ENCODE measurements at regions not wholly inside any gene's neighbourhood (a gene's known extent, or its start where the extent isn't known, plus 50 kb on each side); places are given as distances from the start of the nearest gene placed in this dataset.

GRCh38 chr2:200052627-200053026, 97.2 kb downstream of the MAIP1 start:
- Histone ChIP-seq H3K36me3 (no peaks in the 10 kb centered on the region), H3K27ac (no peak overlapping the region), H3K4me1 (ENCODE audit: low read depth) (no peaks in the 10 kb centered on the region), H3K4me3 (no peak overlapping the region), H3K9me3 (ENCODE audit: low read depth) (no peaks in the 10 kb centered on the region), H3K27me3 (no peaks in the 10 kb centered on the region)
- TF ChIP-seq CTCF (IDR thresholded peaks at IDR 0.05; ENCODE audit: low read depth, low read length): no peak
- no peak for DNase-seq (ENCODE audit: low read depth in 1 of 2, low spot score in 1 of 2)

GRCh38 chr2:200054681-200055468, 99.5 kb downstream of the MAIP1 start:
- no peaks in the 10 kb centered on the region for H3K9me3 ChIP-seq (ENCODE audit: low read depth)
- H3K4me1 ChIP-seq (ENCODE audit: low read depth): no peaks in the 10 kb centered on the region
- TF ChIP-seq CTCF (IDR thresholded peaks at IDR 0.05; ENCODE audit: low read depth, low read length): peak; percentile 13
- peak in 1 of 2 donors; percentile 4 for DNase-seq (ENCODE audit: low read depth in 1 of 2, low spot score in 1 of 2)
- H3K27me3 ChIP-seq: no peaks in the 10 kb centered on the region
- H3K4me3 ChIP-seq: no peak overlapping the region
- H3K36me3 ChIP-seq: no peaks in the 10 kb centered on the region
- no peak overlapping the region for H3K27ac ChIP-seq

- no peaks in the 10 kb centered on the region for H3K36me3 ChIP-seq
- TF ChIP-seq CTCF (IDR thresholded peaks at IDR 0.05; ENCODE audit: low read depth, low read length): no peak
- H3K27ac ChIP-seq: no peak overlapping the region
- no peaks in the 10 kb centered on the region for H3K4me1 ChIP-seq (ENCODE audit: low read depth)
- H3K9me3 ChIP-seq (ENCODE audit: low read depth): no peaks in the 10 kb centered on the region
- no peaks in the 10 kb centered on the region for H3K27me3 ChIP-seq
- DNase-seq (ENCODE audit: low read depth in 1 of 2, low spot score in 1 of 2): peak in 1 of 2 donors; percentile 55
- no peak overlapping the region for H3K4me3 ChIP-seq
Observed at GRCh38 chr2:200056105-200056504, 100.7 kb downstream of the MAIP1 start.

- H3K9me3 ChIP-seq (ENCODE audit: low read depth): no peaks in the 10 kb centered on the region
- TF ChIP-seq CTCF (IDR thresholded peaks at IDR 0.05; ENCODE audit: low read depth, low read length): no peak
- H3K4me1 ChIP-seq (ENCODE audit: low read depth): no peaks in the 10 kb centered on the region
- H3K4me3 ChIP-seq: no peak overlapping the region
- H3K27me3 ChIP-seq: no peaks in the 10 kb centered on the region
- no peak overlapping the region for H3K27ac ChIP-seq
- no peak for DNase-seq (ENCODE audit: low read depth in 1 of 2, low spot score in 1 of 2)
- no peaks in the 10 kb centered on the region for H3K36me3 ChIP-seq
Observed at GRCh38 chr2:200063155-200063554, 107.8 kb downstream of the MAIP1 start.

GRCh38 chr2:200064879-200065278, 109.5 kb downstream of the MAIP1 start:
- no peak overlapping the region for H3K27ac ChIP-seq
- no peak for DNase-seq (ENCODE audit: low read depth in 1 of 2, low spot score in 1 of 2)
- H3K4me1 ChIP-seq (ENCODE audit: low read depth): no peaks in the 10 kb centered on the region
- no peak overlapping the region for H3K4me3 ChIP-seq
- no peaks in the 10 kb centered on the region for H3K27me3 ChIP-seq
- no peaks in the 10 kb centered on the region for H3K36me3 ChIP-seq
- no peak for TF ChIP-seq CTCF (IDR thresholded peaks at IDR 0.05; ENCODE audit: low read depth, low read length)
- no peaks in the 10 kb centered on the region for H3K9me3 ChIP-seq (ENCODE audit: low read depth)
